A549 (cell line): ENCODE measurements at regions not wholly inside any gene's neighbourhood (a gene's known extent, or its start where the extent isn't known, plus 50 kb on each side); places are given as distances from the start of the nearest gene placed in this dataset.

ENCODE experiments used
- ATAC-seq, 2 experiments: fragments of 200-7000 bp in 1 of 2; fragments of >200 bp in 1 of 2; cut with Nextera tagmentation in 1 of 2; cut with Tn5 transposase in 1 of 2; 3 replicates each; pipeline versions ENCODE4 v1.8.0 to v1.9.1; 2018 to 2020; ENCODE audit warnings: mild to moderate bottlenecking in 1 of 2, moderate library complexity in 1 of 2
- CTCF ChIA-PET: fragments of 300-600 bp; sonication (Branson Sonifier 250); formaldehyde crosslinking; extraction: SDS; loops from one replicate; lab custom pipeline; 2021; ENCODE audit warnings: antibody characterized with exemption, inconsistent platforms; lab: Yijun Ruan, JAX
- POLR2A ChIA-PET: fragments of 350-600 bp; formaldehyde crosslinking; extraction: SDS; loops from one replicate; lab custom pipeline; 2021; ENCODE audit warnings: antibody characterized with exemption, inconsistent platforms; lab: Yijun Ruan, JAX
- DNase-seq, 2 experiments: peaks; one replicate each; pipeline versions ENCODE4 v3.0.0 to v3.0.0-alpha.2; 2011 to 2016; ENCODE audit warnings: low read depth in 1 of 2, low spot score in 1 of 2
- FAIRE-seq: peaks from 2 replicates; lab custom pipeline; 2011; peaks lifted over from hg19 to GRCh38; lab: Jason Lieb, UNC
- H3K27ac ChIP-seq, 2 experiments: fragments of >200 bp; sonication (Bioruptor Twin); formaldehyde crosslinking; 3 replicates each; pipeline ENCODE4 v1.5.1; 2016 to 2017
- H3K4me1 ChIP-seq: fragments of >200 bp; sonication (Bioruptor Twin); formaldehyde crosslinking; 3 replicates; pipeline ENCODE4 v1.6.1; 2016
- H3K4me2 ChIP-seq: fragments of >200 bp; sonication (Bioruptor Twin); formaldehyde crosslinking; 3 replicates; pipeline ENCODE4 v1.6.1; 2016
- H3K4me3 ChIP-seq: fragments of >200 bp; sonication (Bioruptor Twin); formaldehyde crosslinking; 3 replicates; pipeline ENCODE4 v1.5.1; 2016
- H3K9me3 ChIP-seq: fragments of >200 bp; sonication (Bioruptor Twin); formaldehyde crosslinking; 3 replicates; pipeline ENCODE4 v1.6.1; 2016
- BCL3 ChIP-seq: fragments of >200 bp; sonication (Bioruptor Twin); formaldehyde crosslinking; IDR thresholded peaks from 3 replicates; pipeline ENCODE4 v1.6.1; 2016
- CBX2 ChIP-seq: fragments of 200-600 bp; sonication (generic); IDR thresholded peaks from 2 replicates; pipeline ENCODE4 v1.6.1; 2016; ENCODE audit warnings: low read depth, mild to moderate bottlenecking, borderline replicate concordance
- CBX8 ChIP-seq: fragments of 200-600 bp; sonication (generic); IDR thresholded peaks from 2 replicates; pipeline ENCODE4 v1.6.1; 2016
- CHD2 ChIP-seq: fragments of 150-350 bp; IDR thresholded peaks from 2 replicates; pipeline ENCODE4 v1.6.1; 2014; ENCODE audit warnings: low read length; ENCODE audit not compliant: partially characterized antibody
- CHD4 ChIP-seq: fragments of 200-600 bp; sonication (generic); IDR thresholded peaks from 2 replicates; pipeline ENCODE4 v1.6.1; 2016; ENCODE audit warnings: antibody characterized with exemption, mild to moderate bottlenecking, borderline replicate concordance
- EHF ChIP-seq: fragments of 250-450 bp; sonication (Bioruptor Pico); IDR thresholded peaks from 2 replicates; pipeline ENCODE4 v1.5.0; 2020; ENCODE audit warnings: mild to moderate bottlenecking
- ELK1 ChIP-seq: fragments of 150-350 bp; IDR thresholded peaks from 2 replicates; pipeline ENCODE4 v1.6.1; 2014; ENCODE audit warnings: low read depth, mild to moderate bottlenecking, low read length
- ESRRA ChIP-seq: fragments of 150-350 bp; IDR thresholded peaks from 2 replicates; pipeline ENCODE4 v1.6.1; 2014; ENCODE audit warnings: mild to moderate bottlenecking, low read length, borderline replicate concordance
- GATA3 ChIP-seq: IDR thresholded peaks from 2 replicates; pipeline ENCODE4 v1.6.1; 2012; ENCODE audit warnings: borderline replicate concordance
- JUN ChIP-seq, 2 experiments: fragments of >200 bp; sonication (Bioruptor Twin); formaldehyde crosslinking; IDR thresholded peaks; 2 replicates in 1 of 2; 3 replicates in 1 of 2; pipeline ENCODE4 v1.6.1; 2016 to 2017
- KDM5A ChIP-seq: fragments of 200-600 bp; sonication (generic); IDR thresholded peaks from 2 replicates; pipeline ENCODE4 v1.6.1; 2016; ENCODE audit warnings: antibody characterized with exemption, mild to moderate bottlenecking
- MAFK ChIP-seq: fragments of 450-650 bp; IDR thresholded peaks from 2 replicates; pipeline ENCODE4 v1.6.1; 2014; ENCODE audit not compliant: partially characterized antibody
- MYC ChIP-seq: IDR thresholded peaks from 2 replicates; pipeline ENCODE4 v1.6.1; 2012; ENCODE audit warnings: mild to moderate bottlenecking, inconsistent platforms, low read length, improper control_type of control experiment, borderline replicate concordance
- NFE2L2 ChIP-seq: fragments of 150-350 bp; conservative IDR thresholded peaks from 2 replicates; pipeline ENCODE4 v1.6.1; 2014; ENCODE audit warnings: low read length
- NR3C1 ChIP-seq: fragments of >200 bp; sonication (Bioruptor Twin); formaldehyde crosslinking; IDR thresholded peaks from 3 replicates; pipeline ENCODE4 v1.6.1; 2017
- POLR2AphosphoS2 ChIP-seq: conservative IDR thresholded peaks from 2 replicates; pipeline ENCODE4 v1.6.1; 2012; ENCODE audit warnings: low read length, improper control_type of control experiment, inconsistent platforms
- REST ChIP-seq: fragments of 200-600 bp; sonication (generic); IDR thresholded peaks from 2 replicates; pipeline ENCODE4 v1.6.1; 2016; ENCODE audit warnings: antibody characterized with exemption, mild to moderate bottlenecking, moderate library complexity
- RFX5 ChIP-seq: fragments of 450-650 bp; IDR thresholded peaks from 2 replicates; pipeline ENCODE4 v1.7.1; 2014; ENCODE audit warnings: antibody characterized with exemption, mild to moderate bottlenecking, moderate library complexity
- RNF2 ChIP-seq: fragments of 200-600 bp; sonication (generic); IDR thresholded peaks from 2 replicates; pipeline ENCODE4 v1.6.1; 2016; ENCODE audit warnings: low read depth, mild to moderate bottlenecking, antibody characterized with exemption, moderate library complexity, borderline replicate concordance
- TFCP2L1 ChIP-seq: fragments of 250-450 bp; sonication (Bioruptor Pico); IDR thresholded peaks from 2 replicates; pipeline ENCODE4 v1.5.0; 2021; ENCODE audit warnings: mild to moderate bottlenecking
- ZFP36 ChIP-seq: fragments of 450-650 bp; IDR thresholded peaks from 2 replicates; pipeline ENCODE4 v1.6.1; 2014; ENCODE audit warnings: borderline replicate concordance; ENCODE audit not compliant: partially characterized antibody
- ZNF302 ChIP-seq: fragments of 250-450 bp; sonication (Bioruptor Pico); IDR thresholded peaks from 2 replicates; pipeline ENCODE4 v1.9.0; 2021; ENCODE audit warnings: inconsistent platforms, mild to moderate bottlenecking, moderate library complexity
- WGBS: methylation state at CpG from one replicate; pipeline ENCODE4 v1.1.6; 2017; ENCODE audit errors: missing lambda C conversion rate; 5-methylcytosine and 5-hydroxymethylcytosine counted together

GRCh38 chr10:47071891-47072290 lies 160.7 kb downstream of the PTPN20 start:
- ChIA-PET CTCF (interaction anchor here (1.3 to 2.8 kb wide), 2 partner anchors 15 to 24 kb away, joined by 4 to 8 read pairs; no protein-coding TSS in a partner anchor), POLR2A (no interaction called here)
- no peak overlapping the region for H3K4me2 ChIP-seq
- H3K27ac ChIP-seq = no peak overlapping the region
- TF ChIP-seq CHD4 (no peak), CBX2 (no peak), JUN (IDR thresholded peaks at IDR 0.05) (no peak), RNF2 (no peak), ZNF302 (CRISPR knock-in tag) (no peak), CHD2 (no peak), GATA3 (no peak), MYC (no peak), NFE2L2 (no peak), REST (no peak), ZFP36 (no peak), BCL3 (no peak), TFCP2L1 (CRISPR knock-in tag) (no peak), POLR2AphosphoS2 (no peak), CBX8 (no peak), ELK1 (no peak)
- H3K4me3 ChIP-seq = no peak overlapping the region
- no peak for FAIRE-seq
- H3K4me1 ChIP-seq = no peaks in the 10 kb centered on the region
- no peak for ATAC-seq
- H3K9me3 ChIP-seq = no peaks in the 10 kb centered on the region
- no peak for DNase-seq

GRCh38 chr10:47073967-47074366 lies 162.7 kb downstream of the PTPN20 start:
- TF ChIP-seq MAFK = peak; percentile 88
- no peak for TF ChIP-seq EHF (CRISPR knock-in tag)
- FAIRE-seq (no peak), ATAC-seq (no peak), DNase-seq (no peak)
- Histone ChIP-seq H3K9me3 (no peaks in the 10 kb centered on the region), H3K4me3 (no peak overlapping the region), H3K4me2 (no peak overlapping the region), H3K4me1 (no peaks in the 10 kb centered on the region), H3K27ac (no peak overlapping the region)
- CTCF ChIA-PET = no interaction called here
- POLR2A ChIA-PET = no interaction called here
- WGBS = 19% methylated on average over 3 of the region's 3 CpGs

- Histone ChIP-seq H3K4me1 (no peaks in the 10 kb centered on the region), H3K4me2 (no peak overlapping the region), H3K27ac (no peak overlapping the region), H3K9me3 (no peaks in the 10 kb centered on the region), H3K4me3 (no peak overlapping the region)
- CTCF ChIA-PET = interaction anchor here (1.3 to 2.6 kb wide), 2 partner anchors 16 to 29 kb away, joined by 5 to 10 read pairs; no protein-coding TSS in a partner anchor
- ATAC-seq (no peak), FAIRE-seq (no peak), DNase-seq (no peak)
- TF ChIP-seq RFX5 = no peak
- no peak for TF ChIP-seq EHF (CRISPR knock-in tag)
- no peak for TF ChIP-seq ESRRA
- no peak for TF ChIP-seq KDM5A
- TF ChIP-seq NR3C1 = no peak
- TF ChIP-seq MYC = no peak
- POLR2A ChIA-PET = no interaction called here
- WGBS = 34% methylated on average over 8 of the region's 8 CpGs
Measured at GRCh38 chr10:47076949-47077361, 165.7 kb downstream of the PTPN20 start.
